ENCODE measurements at regions not wholly inside any gene's neighbourhood (a gene's known extent, or its start where the extent isn't known, plus 50 kb on each side); places are given as distances from the start of the nearest gene placed in this dataset.

DNA sequence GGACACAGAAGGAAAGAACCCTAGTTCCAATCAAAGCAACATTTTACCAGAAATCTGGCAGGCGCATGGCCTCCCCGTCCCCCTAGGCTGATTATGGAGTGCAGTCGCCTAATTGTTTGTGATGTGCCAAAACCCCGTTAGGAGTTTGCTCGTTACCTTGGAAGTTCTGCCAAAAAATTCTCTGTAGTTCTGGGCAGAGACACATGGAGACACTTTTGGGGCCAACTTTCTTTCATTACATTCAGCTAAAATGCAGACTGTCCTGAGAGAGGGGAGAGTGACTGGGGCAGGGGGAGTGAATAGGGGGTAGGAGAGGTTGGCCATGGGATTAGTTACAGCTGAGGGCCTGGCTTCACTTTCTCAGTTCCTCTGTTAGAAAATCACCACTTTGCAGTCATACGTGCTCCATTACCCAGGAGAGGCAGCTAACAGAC is 158.0 kb upstream of the NPVF start:
- TF ChIP-seq SUZ12 (IDR thresholded peaks at IDR 0.05; ENCODE audit: extremely low read depth, insufficient read depth, insufficient read length) = no peak
- TF ChIP-seq YY1 (IDR thresholded peaks at IDR 0.05; ENCODE audit: insufficient read depth, insufficient read length) = no peak
- no peak for TF ChIP-seq ZNF274 (IDR thresholded peaks at IDR 0.05; ENCODE audit: low read depth, low read length)

All from NT2/D1 (cell line).